Sigmoid colon (tissue), 6 donors: ENCODE measurements at regions not wholly inside any gene's neighbourhood (a gene's known extent, or its start where the extent isn't known, plus 50 kb on each side); places are given as distances from the start of the nearest gene placed in this dataset.

Experiments
- DNase-seq: peaks from one replicate; pipeline ENCODE4 v3.0.0-alpha.2; 2019
- H3K27ac ChIP-seq, 4 donors: fragments of 200-600 bp; sonication (generic); one replicate each; pipeline ENCODE4 v1.5.1; 2016 to 2019; ENCODE audit warnings: mild to moderate bottlenecking in 1 of 4
- H3K27me3 ChIP-seq, 3 donors: fragments of 200-600 bp; sonication (generic); one replicate each; pipeline ENCODE4 v1.5.1; 2019; ENCODE audit warnings: mild to moderate bottlenecking in 1 of 3
- H3K36me3 ChIP-seq, 4 donors: fragments of 200-600 bp; sonication (generic); one replicate each; pipeline ENCODE4 v1.5.1; 2016 to 2019
- H3K4me1 ChIP-seq, 4 donors: fragments of 200-600 bp; sonication (generic); one replicate each; pipeline ENCODE4 v1.5.1; 2017 to 2019
- H3K4me3 ChIP-seq, 4 donors: fragments of 200-600 bp; sonication (generic); one replicate each; pipeline ENCODE4 v1.5.1; 2017 to 2019; ENCODE audit warnings: mild to moderate bottlenecking in 2 of 4, moderate library complexity in 1 of 4
- H3K9me3 ChIP-seq, 4 donors: fragments of 200-600 bp in 3 of 4; sonication (generic) in 3 of 4; one replicate each; pipeline versions ENCODE4 v1.5.1 to v1.6.1; 2013 to 2019
- EP300 ChIP-seq, 4 donors: sonication (generic); formaldehyde crosslinking; IDR thresholded peaks; one replicate each; pipeline ENCODE4 v1.6.1; 2017; ENCODE audit warnings: antibody characterized with exemption in 4 of 4
- POLR2A ChIP-seq, 2 donors: fragments of 450-650 bp; IDR thresholded peaks; one replicate each; pipeline ENCODE4 v1.6.1; 2016; ENCODE audit warnings: antibody characterized with exemption in 2 of 2, mild to moderate bottlenecking in 2 of 2, moderate library complexity in 2 of 2
- POLR2AphosphoS5 ChIP-seq, 4 donors: sonication (generic); formaldehyde crosslinking; IDR thresholded peaks; one replicate each; pipeline ENCODE4 v1.6.1; 2017; ENCODE audit warnings: antibody characterized with exemption in 4 of 4
- WGBS, 2 donors: extraction: QIAGEN DNeasy Blood & Tissue Kit; methylation state at CpG; one replicate each; pipeline ENCODE4 v1.1.7; 2013; 5-methylcytosine and 5-hydroxymethylcytosine counted together
- intact Hi-C: fragments of 100-400 bp; cut with DNase I; formaldehyde crosslinking; loops from one replicate; pipeline ENCODE4 v1.15.1; 2023
- TF ChIP-seq, protein P1 (sequence below), 4 experiments: fragments of 450-650 bp in 3 of 4; fragments of 200-600 bp in 1 of 4; IDR thresholded peaks; one replicate each; pipeline ENCODE4 v1.5.1; 2016 to 2019; ENCODE audit warnings: antibody characterized with exemption in 4 of 4, mild to moderate bottlenecking in 3 of 4, moderate library complexity in 2 of 4
- donor health status: healthy with polysubstance abuse.
- donor health status: healthy.

GRCh38 chr15:97861529-97862260, 98.8 kb upstream of the ARRDC4 start:
- H3K4me3 ChIP-seq, result no peak overlapping the region
- 61 to 69% methylated on average over 2 of the region's 2 CpGs for WGBS, 2 donors
- H3K36me3 ChIP-seq, result no peaks in the 10 kb centered on the region
- intact Hi-C loops, result no loop called here
- no peak overlapping the region for H3K27ac ChIP-seq
- peaks cover 0 to 3% (median 0%) of the 10 kb centered on the region in 4 donors for H3K9me3 ChIP-seq
- H3K27me3 ChIP-seq, result no peaks in the 10 kb centered on the region
- TF ChIP-seq, protein P1, sequence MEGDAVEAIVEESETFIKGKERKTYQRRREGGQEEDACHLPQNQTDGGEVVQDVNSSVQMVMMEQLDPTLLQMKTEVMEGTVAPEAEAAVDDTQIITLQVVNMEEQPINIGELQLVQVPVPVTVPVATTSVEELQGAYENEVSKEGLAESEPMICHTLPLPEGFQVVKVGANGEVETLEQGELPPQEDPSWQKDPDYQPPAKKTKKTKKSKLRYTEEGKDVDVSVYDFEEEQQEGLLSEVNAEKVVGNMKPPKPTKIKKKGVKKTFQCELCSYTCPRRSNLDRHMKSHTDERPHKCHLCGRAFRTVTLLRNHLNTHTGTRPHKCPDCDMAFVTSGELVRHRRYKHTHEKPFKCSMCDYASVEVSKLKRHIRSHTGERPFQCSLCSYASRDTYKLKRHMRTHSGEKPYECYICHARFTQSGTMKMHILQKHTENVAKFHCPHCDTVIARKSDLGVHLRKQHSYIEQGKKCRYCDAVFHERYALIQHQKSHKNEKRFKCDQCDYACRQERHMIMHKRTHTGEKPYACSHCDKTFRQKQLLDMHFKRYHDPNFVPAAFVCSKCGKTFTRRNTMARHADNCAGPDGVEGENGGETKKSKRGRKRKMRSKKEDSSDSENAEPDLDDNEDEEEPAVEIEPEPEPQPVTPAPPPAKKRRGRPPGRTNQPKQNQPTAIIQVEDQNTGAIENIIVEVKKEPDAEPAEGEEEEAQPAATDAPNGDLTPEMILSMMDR (IDR thresholded peaks at IDR 0.05), result no peak
- TF ChIP-seq POLR2AphosphoS5 (IDR thresholded peaks at IDR 0.05) (no peak), POLR2A (IDR thresholded peaks at IDR 0.05) (no peak), EP300 (IDR thresholded peaks at IDR 0.05) (no peak)
- peaks cover 0 to 6% (median 0%) of the 10 kb centered on the region in 4 donors for H3K4me1 ChIP-seq
- no peak for DNase-seq

DNA sequence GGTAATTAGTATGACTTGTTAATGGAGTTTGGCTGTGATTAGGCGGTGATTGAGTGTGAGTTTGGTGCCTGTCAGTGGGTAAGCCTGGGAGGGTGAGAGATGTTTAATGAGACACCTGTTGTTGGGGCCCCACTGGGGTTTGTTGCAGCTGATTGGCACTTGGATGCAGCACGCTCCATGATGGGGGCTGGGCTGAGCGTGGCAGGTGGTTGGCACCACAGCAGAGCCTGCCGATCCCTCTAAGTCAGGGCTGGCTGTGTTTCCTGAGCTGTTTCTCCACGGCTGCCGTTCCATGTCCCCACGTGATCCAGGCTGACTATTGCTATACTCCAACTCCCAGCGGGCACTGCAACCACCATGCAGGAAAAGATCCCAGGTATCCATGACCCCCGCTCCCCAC, 93.5 kb upstream of the ARRDC4 start:
- Histone ChIP-seq H3K27me3 (no peaks in the 10 kb centered on the region), H3K27ac (no peak overlapping the region), H3K9me3 (peaks cover 0 to 3% (median 0%) of the 10 kb centered on the region in 4 donors), H3K4me3 (no peak overlapping the region), H3K4me1 (no peaks in the 10 kb centered on the region), H3K36me3 (no peaks in the 10 kb centered on the region)
- WGBS, 2 donors, result 89% methylated on average over 9 of the region's 9 CpGs
- DNase-seq, result no peak
- TF ChIP-seq POLR2AphosphoS5 (IDR thresholded peaks at IDR 0.05) (no peak), EP300 (IDR thresholded peaks at IDR 0.05) (no peak), POLR2A (IDR thresholded peaks at IDR 0.05) (no peak)
- TF ChIP-seq, protein P1 (IDR thresholded peaks at IDR 0.05), result no peak
- intact Hi-C loops, result no loop called here

DNA sequence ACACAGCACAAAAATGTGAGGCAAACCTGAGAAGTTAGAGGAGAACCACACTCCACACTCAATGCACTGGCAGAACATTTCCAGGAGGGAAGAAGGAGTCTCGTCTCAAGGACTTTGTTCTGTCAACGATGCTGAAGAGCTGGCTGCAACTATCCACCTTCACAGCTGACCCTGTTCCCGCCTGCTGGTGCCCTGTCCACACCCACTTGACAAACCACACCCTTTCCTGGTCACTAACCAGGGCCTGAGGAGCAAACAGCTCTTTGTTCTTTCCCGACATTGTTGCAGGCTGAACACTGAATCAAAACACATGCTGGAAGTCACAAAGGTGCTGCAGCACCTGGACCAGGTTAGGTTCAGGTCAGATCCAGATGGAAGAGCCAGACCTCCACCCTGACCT, 92.6 kb upstream of the ARRDC4 start:
- no peaks in the 10 kb centered on the region for H3K4me1 ChIP-seq
- intact Hi-C loops, result no loop called here
- H3K27me3 ChIP-seq, result no peaks in the 10 kb centered on the region
- DNase-seq, result no peak
- 17 to 55% methylated on average over 4 of the region's 4 CpGs for WGBS, 2 donors
- no peaks in the 10 kb centered on the region for H3K9me3 ChIP-seq
- H3K36me3 ChIP-seq, result no peaks in the 10 kb centered on the region
- H3K27ac ChIP-seq, result no peak overlapping the region
- H3K4me3 ChIP-seq, result no peak overlapping the region
- TF ChIP-seq POLR2AphosphoS5 (IDR thresholded peaks at IDR 0.05) (no peak), POLR2A (IDR thresholded peaks at IDR 0.05) (no peak), EP300 (IDR thresholded peaks at IDR 0.05) (no peak)
- TF ChIP-seq, protein P1 (IDR thresholded peaks at IDR 0.05), result no peak

DNA sequence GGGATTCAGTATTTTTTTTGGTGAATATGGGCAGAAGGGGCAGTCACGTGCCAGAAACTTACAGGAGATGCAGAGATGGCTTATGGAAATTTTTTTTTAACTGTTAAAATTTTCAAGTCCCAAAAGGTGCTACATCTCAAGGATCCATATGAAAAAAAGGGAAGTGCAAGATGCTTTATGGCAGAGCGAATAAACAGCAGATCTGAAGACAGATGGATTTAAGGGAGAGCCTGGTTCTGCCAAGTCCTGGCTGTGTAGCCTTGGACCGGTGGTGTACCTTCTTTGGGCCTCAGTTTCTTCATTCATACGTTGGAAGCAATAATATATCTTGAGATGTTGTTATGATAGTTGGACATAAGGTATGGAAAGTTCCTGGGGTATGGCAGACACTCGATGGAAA, 91.5 kb upstream of the ARRDC4 start:
- Histone ChIP-seq H3K4me1 (no peaks in the 10 kb centered on the region), H3K27me3 (no peaks in the 10 kb centered on the region), H3K36me3 (no peaks in the 10 kb centered on the region), H3K4me3 (no peak overlapping the region), H3K9me3 (no peaks in the 10 kb centered on the region), H3K27ac (no peak overlapping the region)
- intact Hi-C loops, result no loop called here
- no peak for DNase-seq
- 83% methylated on average over 5 of the region's 5 CpGs for WGBS, 2 donors
- no peak for TF ChIP-seq POLR2AphosphoS5 (IDR thresholded peaks at IDR 0.05)
- no peak for TF ChIP-seq EP300 (IDR thresholded peaks at IDR 0.05)
- TF ChIP-seq, protein P1 (IDR thresholded peaks at IDR 0.05), result no peak
- TF ChIP-seq POLR2A (IDR thresholded peaks at IDR 0.05), result no peak

- H3K4me1 ChIP-seq, result no peaks in the 10 kb centered on the region
- no peak overlapping the region for H3K27ac ChIP-seq
- 93 to 97% methylated on average over 3 of the region's 3 CpGs for WGBS, 2 donors
- no peaks in the 10 kb centered on the region for H3K9me3 ChIP-seq
- no peak overlapping the region for H3K4me3 ChIP-seq
- intact Hi-C loops, result no loop called here
- H3K27me3 ChIP-seq, result no peaks in the 10 kb centered on the region
- TF ChIP-seq POLR2AphosphoS5 (IDR thresholded peaks at IDR 0.05), result no peak
- TF ChIP-seq, protein P1 (IDR thresholded peaks at IDR 0.05), result no peak
- TF ChIP-seq POLR2A (IDR thresholded peaks at IDR 0.05), result no peak
- no peak for TF ChIP-seq EP300 (IDR thresholded peaks at IDR 0.05)
- no peak for DNase-seq
- no peaks in the 10 kb centered on the region for H3K36me3 ChIP-seq
These were observed 89.7 kb upstream of the ARRDC4 start for GRCh38 chr15:97870771-97871170.
